ENCODE measurements at regions not wholly inside any gene's neighbourhood (a gene's known extent, or its start where the extent isn't known, plus 50 kb on each side); places are given as distances from the start of the nearest gene placed in this dataset.

DNA sequence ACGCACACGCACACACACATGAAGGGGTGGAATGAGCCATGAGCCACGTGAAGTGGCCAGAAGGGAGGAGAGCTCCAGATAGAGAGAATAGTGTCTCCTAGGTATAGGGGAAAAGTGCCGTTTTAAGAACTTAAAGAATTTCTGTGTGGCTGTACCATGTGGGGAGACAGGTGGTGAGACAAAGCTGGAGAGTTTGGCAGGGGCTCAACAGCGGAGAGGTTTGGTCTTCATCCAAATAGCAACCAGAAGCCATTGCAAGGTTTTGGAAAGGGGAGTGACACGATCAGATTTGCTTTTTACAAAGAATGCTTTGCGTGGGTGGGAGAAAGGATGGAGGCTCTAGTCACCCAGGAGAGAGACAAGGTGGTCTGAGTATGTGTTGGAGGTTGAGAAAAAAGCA, 146.0 kb downstream of the IL20RB start:
- no peak for TF ChIP-seq POLR2AphosphoS5 (IDR thresholded peaks at IDR 0.05)
- TF ChIP-seq POLR2A (IDR thresholded peaks at IDR 0.05), result no peak
- TF ChIP-seq, protein P1, sequence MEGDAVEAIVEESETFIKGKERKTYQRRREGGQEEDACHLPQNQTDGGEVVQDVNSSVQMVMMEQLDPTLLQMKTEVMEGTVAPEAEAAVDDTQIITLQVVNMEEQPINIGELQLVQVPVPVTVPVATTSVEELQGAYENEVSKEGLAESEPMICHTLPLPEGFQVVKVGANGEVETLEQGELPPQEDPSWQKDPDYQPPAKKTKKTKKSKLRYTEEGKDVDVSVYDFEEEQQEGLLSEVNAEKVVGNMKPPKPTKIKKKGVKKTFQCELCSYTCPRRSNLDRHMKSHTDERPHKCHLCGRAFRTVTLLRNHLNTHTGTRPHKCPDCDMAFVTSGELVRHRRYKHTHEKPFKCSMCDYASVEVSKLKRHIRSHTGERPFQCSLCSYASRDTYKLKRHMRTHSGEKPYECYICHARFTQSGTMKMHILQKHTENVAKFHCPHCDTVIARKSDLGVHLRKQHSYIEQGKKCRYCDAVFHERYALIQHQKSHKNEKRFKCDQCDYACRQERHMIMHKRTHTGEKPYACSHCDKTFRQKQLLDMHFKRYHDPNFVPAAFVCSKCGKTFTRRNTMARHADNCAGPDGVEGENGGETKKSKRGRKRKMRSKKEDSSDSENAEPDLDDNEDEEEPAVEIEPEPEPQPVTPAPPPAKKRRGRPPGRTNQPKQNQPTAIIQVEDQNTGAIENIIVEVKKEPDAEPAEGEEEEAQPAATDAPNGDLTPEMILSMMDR (IDR thresholded peaks at IDR 0.05 in 8 of 11, conservative IDR thresholded peaks at IDR 0.05 in 3 of 11), result no peak
- Histone ChIP-seq H3K27ac (no peak overlapping the region), H3K27me3 (replicated peaks in 1 of 7) (peaks cover 0 to 27% (median 3%) of the 10 kb centered on the region in 7 donors), H3K4me1 (peaks cover 0 to 6% (median 0%) of the 10 kb centered on the region in 6 donors), H3K4me3 (no peak overlapping the region), H3K36me3 (no peaks in the 10 kb centered on the region), H3K9me3 (peaks cover 0 to 7% (median 2%) of the 10 kb centered on the region in 8 donors)
- no peak for DNase-seq
- WGBS, 5 donors, result 78 to 89% (median 78%) methylated on average over 7 of the region's 7 CpGs
- intact Hi-C loops (cut with DNase I; ENCODE audit: low total_unique reads), result loop anchor here (10.0 kb wide), 2 partner anchors 841 to 871 kb away; no protein-coding TSS in a partner anchor

DNA sequence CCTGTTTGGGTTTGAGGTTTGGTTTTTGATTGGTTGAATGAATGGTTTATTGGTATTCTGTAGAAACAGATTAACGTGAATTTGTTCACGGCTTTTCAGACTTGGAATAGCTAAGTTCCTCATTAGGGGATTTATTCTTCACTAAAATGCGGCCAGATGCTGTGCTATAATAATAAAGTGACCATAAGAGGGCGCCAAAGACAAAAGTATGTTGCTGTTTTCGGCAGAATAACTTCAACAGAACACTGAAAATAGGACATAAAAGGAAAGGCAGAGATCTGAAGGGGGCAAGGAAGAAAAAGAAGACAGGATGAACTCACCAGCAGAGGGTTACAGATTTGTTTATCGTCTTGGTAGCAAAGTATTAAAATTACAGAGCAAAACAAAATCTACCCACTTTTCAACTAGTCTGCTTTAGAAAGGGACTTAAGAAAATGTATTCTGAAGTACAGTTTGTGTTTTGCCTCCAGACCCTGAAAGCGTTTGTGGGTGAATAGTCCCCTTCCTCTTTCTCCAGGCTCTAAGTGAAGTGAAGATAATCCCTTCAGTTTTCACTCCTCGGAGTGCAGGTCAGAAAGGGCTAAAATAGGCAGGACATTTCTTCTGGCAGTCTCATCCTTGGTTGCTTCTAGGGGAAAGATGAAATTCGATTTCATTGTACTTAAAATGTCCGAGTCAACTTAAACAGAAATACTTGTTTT, 147.6 kb downstream of the IL20RB start:
- Histone ChIP-seq H3K36me3 (no peaks in the 10 kb centered on the region), H3K9me3 (peaks cover 0 to 4% (median under 1%) of the 10 kb centered on the region in 8 donors), H3K4me3 (no peak overlapping the region), H3K27me3 (replicated peaks in 1 of 7) (peaks cover 0 to 37% (median 12%) of the 10 kb centered on the region in 7 donors), H3K27ac (no peak overlapping the region), H3K4me1 (peaks cover 0 to 6% (median 0%) of the 10 kb centered on the region in 6 donors)
- 7 to 12% (median 10%) methylated on average over 10 of the region's 10 CpGs for WGBS, 5 donors
- intact Hi-C loops (cut with DNase I; ENCODE audit: low total_unique reads), result loop anchor here (10.0 kb wide), 2 partner anchors 839 to 869 kb away; no protein-coding TSS in a partner anchor
- DNase-seq, result no peak
- TF ChIP-seq, protein P1 (IDR thresholded peaks at IDR 0.05 in 8 of 11, conservative IDR thresholded peaks at IDR 0.05 in 3 of 11), result peak in 10 of 11 experiments; percentile 26 to 68 (median 54)
- TF ChIP-seq POLR2AphosphoS5 (IDR thresholded peaks at IDR 0.05), result no peak

DNA sequence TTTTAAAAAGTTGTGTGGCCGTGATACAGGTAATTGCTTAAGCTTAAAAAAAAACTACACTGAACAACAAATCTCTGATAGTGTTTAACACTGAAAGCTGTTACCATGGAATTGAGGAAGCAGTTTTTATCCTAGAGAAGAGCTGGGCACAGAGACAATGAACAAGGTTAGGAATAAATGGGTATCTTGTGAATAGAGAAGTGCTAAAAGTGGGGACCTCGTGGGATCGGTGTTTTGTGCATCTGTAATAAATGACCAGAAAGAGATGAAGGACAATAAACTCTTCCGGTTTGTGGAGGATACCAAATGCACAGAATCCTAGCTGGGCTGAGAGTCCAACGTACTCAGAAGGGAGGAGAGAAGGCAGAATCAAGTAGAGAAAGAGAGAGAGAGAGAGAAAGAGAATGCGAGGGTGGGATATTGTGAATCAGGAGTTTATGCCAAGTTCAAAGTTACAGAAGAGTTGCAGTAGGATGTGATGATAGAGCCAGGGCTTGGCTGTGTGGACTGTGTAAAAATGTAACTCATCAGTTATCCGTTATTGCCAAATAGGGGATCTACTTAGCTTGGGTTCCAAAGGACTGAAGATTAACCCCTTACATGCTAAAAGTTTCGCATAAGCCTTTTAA, 148.9 kb downstream of the IL20RB start:
- H3K9me3 ChIP-seq, result no peaks in the 10 kb centered on the region
- WGBS, 5 donors, result 54 to 70% (median 60%) methylated on average over 8 of the region's 8 CpGs
- no peak for DNase-seq
- peaks cover 0 to 33% (median 13%) of the 10 kb centered on the region in 7 donors for H3K27me3 ChIP-seq (replicated peaks in 1 of 7)
- H3K27ac ChIP-seq, result no peak overlapping the region
- H3K36me3 ChIP-seq, result no peaks in the 10 kb centered on the region
- no peak for TF ChIP-seq POLR2AphosphoS5 (IDR thresholded peaks at IDR 0.05)
- TF ChIP-seq POLR2A (IDR thresholded peaks at IDR 0.05), result no peak
- TF ChIP-seq, protein P1 (IDR thresholded peaks at IDR 0.05 in 8 of 11, conservative IDR thresholded peaks at IDR 0.05 in 3 of 11), result no peak
- peaks cover 0 to 6% (median 0%) of the 10 kb centered on the region in 6 donors for H3K4me1 ChIP-seq
- no peak overlapping the region for H3K4me3 ChIP-seq
- intact Hi-C loops (cut with DNase I; ENCODE audit: low total_unique reads), result loop anchor here (10.0 kb wide), 2 partner anchors 838 to 868 kb away; no protein-coding TSS in a partner anchor
